Non-pigmented ciliary epithelial cell (primary cell): ENCODE measurements at regions not wholly inside any gene's neighbourhood (a gene's known extent, or its start where the extent isn't known, plus 50 kb on each side); places are given as distances from the start of the nearest gene placed in this dataset.
"Not testable (repeated sequence)": the region's sequence is repeated elsewhere in the genome, so short reads cannot be mapped to it uniquely, and the experiment has no call there.

Experiments used
- DNase-seq: peaks from one replicate; pipeline ENCODE4 v3.0.0-alpha.2; 2010; ENCODE audit warnings: low read depth

DNA sequence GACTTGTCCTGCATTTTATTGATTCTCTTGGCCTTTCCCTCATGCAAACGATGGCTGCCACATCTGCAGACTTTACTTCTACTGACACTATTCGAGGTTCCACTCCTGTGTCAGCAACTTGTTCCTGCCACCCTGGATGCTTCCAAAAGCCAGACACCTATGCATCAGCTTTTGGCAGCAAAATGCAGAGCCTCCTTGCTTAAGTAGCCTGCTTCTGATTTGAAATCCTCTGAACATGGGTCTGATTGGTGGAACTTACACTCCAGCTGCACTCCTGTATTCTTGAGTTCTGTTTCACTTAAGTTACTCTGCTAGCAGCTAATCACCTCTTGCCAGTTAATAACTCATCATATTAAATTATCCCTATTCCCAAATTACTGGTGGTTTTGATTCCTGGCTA, 152.1 kb upstream of the FMN2 start:
- no peak for DNase-seq

DNA sequence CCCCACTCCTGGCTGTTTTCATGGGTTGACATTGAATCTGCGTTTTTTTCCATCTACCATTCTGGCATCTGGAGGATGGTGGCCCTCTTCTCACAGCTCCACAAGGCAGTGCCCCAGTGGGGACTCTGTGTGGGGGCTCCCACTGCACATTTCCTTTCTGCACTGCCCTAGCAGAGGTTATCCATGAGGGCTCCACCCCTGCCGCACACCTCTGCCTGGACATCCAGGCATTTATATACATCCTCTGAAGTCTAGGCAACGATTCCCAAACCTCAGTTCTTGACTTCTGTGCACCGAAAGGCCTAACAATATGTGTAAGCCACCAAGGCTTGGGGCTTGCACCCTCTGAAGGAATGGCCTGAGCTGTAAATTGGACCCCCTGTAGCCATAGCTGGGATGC, 147.9 kb upstream of the FMN2 start:
- DNase-seq, result no peak

DNA sequence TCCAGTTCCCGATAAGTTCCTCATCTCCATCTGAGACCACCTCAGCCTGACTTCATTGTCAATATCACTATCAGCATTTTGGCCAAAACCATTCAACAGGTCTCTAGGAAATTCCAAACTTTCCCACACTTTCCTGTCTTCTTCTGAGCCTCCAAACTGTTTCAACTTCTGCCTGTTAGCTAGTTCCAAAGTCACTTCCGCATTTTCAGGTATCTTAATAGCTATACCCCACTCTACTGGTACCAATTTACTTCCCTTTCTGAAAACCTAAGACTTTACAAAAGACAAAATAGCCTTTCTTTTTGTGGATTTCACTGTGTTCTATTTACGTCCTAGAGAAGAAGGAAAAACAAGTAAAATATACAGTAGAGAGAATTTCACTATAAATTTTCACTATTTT, 147.0 kb upstream of the FMN2 start:
- DNase-seq, result no peak

DNA sequence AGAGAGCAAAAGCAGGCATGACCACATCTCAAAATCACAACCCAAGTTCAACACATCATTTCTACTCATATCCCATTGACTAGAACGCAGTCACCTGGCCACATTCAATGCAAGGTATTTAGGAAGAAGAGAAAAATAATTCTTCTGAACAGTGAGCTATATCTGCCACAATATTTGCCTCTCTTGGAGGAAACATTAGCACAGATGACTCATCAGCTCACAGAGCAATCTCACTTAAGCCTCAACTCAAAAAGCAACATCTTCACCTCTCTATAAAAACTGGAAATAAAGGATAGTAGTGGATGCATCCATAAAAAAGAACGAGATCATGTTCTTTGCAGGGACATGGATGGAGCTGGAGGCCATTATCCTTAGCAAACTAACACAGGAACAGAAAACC, 143.9 kb upstream of the FMN2 start:
- no peak for DNase-seq

DNA sequence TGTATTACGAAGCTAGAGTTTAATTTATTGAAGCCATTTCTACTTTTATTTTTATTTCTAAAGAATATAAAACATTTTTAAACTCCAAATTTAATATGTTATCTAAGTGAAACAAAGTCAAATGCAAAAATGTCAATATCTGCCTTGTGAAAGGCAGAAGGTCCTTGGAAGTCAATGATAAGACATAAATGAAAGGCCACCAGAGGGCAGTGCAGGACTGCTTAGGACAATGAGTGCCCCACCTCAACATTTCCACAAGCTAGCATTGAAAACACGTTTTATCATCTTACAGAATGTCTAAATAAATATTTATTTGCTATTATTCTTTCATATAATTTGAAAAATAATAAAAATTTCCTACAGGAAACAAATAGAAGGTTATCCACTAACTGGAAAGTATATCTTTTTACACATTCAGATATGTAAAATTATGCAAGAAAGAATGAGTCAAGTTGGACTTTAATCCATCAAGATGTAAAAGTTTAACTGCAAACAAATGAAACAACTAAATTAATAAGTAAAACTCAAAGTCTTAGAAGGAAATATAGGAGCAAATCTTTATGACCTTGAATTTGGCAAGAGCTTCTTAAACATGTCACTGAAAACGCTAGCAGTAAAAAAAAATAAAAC, 140.1 kb upstream of the FMN2 start:
- peak; percentile 42 for DNase-seq

DNA sequence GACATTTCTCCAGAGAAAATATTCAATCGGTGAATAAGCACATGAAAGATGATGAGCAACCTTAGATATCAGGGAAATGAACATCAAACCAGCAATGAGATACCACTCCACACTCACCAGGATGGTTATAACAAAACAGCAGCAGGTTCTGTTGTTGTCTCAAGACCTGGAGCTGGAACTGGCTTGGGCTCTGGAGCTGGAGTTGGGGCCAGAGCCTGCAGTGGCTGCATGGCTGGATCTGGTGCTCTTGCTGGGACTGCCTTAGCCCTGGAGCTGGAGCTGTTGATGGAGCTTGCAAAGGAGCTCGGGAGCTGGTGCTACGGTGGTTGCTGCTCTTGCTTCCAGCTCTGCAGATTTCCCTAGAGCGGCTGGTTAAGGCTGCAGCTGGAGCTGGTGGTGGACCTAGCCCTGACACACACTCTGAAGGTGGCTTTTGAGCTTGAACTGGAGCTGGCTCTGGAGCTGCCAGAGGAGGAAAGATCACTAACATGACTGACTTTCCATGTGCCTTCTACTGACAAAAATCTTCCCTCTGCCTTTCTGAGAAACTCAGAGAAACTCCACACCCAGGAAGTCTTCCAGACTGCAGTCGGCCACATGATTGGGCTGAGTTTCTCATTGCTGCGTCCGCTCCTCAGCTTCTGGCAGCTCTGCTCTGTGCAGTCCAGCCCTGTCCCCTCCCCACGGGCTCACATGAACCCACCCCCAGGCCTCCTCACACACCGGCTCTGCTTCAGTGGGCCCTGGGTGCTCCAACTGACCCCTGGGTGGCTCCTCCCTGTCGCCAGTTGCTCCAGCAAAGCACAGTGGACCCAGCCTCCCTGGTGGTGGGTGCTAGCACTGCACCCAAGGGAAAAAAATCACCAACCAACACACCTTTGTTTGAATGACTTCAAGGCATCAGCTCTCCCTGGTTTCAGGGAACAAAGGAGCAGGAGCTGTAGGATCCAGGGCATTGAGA, 139.1 kb upstream of the FMN2 start:
- DNase-seq, result no peak

DNA sequence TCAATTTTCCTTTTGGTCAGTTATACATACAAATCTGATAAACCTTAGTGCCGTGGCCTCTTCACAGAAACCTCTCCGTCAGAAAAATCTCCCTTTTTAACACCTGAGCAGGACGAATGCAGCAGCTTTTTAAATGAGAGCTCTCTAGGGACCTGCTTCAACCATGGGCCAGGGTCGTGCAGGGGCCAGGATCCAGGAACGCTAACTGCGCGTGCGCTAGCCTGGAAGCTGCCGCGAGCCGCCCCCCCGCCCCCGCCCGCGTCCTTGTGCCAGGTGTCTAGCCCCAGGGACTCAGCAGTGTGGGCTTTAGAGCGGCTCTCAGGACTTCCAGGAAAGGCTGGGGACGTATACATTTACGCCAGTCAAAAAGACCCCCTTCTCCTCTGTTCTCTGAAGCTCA, 136.8 kb upstream of the FMN2 start:
- DNase-seq, result no peak

DNA sequence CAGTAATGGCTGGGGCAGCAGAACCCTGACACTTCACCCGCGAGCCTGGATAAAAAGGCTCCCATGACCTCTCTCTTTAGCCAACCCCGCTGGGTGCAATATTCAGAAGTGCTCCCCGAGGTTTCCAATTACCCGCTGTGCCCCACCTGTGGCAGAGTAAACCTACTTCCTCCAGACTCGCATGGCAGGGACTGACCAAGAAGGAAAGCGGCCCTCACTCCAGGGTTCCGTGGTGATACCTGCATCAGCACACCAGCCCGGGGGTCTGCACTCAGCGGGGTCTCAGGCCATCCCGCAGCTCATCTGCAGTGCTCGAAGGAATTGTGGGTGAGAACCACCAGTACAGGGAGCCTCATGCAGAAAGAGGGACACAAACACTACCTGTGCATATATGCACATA, 136.3 kb upstream of the FMN2 start:
- DNase-seq, result no peak

DNA sequence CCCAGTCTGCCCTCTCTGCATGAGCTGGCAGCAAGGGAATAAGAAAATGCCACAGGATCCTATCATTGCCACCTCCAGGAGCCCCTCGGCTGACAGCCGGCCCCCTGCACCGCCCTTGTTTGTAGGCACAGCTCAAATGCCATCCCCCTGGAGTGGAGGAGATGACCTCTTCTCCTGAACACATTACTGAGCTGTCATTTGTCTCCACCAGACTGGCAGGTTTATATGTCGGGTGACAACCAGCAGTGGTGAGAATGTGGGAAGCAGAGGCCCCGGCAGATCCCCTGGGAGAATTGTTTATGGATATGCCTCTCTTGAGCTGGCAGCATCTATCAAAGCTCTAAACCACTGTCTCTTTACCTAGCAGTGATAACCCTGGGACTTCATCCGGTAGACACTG, 135.4 kb upstream of the FMN2 start:
- no peak for DNase-seq

DNA sequence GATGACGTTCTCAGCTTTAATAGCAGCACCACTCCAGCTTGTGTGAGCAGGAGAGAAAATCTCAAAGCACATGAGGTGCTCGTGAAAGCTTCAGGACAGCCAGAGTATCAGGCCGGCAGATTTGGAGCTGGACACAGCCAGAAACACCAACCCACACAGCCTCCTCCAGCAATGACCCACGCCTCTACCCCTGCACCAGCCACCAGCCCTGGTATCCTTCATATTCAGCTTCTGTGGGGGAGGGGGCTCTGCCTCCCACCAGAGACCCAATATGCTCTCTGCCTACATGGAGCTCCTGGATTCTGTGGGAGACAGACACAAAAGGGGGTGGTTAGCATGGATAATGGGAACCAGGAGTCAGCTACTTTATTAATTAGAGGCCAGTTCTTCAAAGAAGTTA, 133.6 kb upstream of the FMN2 start:
- DNase-seq, result no peak

DNA sequence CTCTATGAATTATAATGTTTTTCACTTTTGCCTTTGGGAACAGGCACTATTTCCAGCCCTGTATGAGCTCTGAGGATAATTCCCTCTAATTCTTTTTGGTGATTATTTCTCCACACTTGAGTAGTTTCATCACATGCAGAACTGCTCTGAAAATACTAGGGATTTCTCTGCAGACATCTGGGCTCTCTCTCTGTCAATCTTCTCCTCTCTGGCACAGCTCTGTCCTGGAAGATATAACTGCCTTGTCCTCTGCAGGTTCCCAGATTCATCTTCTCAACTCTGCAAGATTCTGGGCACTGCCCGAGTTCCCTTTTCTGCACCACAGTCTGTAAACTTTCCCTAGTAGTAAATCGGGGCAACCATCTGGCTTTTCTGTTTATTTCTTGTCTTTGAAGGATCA, 131.3 kb upstream of the FMN2 start:
- no peak for DNase-seq

DNA sequence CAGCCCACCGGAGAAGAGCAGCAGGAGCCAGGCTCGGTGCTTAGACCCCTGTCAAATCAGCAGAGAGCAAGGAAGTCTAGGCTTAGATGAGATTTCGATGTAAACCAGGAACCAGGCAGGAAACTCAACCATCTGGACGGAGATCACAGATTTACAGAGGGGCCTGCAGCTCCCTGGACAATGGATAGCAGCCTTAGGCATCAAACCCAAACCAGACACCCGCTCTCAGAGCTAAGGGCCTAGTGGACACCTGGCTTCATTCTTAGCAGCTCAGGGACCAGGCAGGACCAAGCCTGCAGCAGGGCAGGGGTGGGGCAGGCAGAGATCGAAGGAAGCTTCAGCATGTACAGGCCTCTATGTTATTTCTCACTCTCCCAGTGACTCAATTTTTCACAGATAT, 127.8 kb upstream of the FMN2 start:
- no peak for DNase-seq

DNA sequence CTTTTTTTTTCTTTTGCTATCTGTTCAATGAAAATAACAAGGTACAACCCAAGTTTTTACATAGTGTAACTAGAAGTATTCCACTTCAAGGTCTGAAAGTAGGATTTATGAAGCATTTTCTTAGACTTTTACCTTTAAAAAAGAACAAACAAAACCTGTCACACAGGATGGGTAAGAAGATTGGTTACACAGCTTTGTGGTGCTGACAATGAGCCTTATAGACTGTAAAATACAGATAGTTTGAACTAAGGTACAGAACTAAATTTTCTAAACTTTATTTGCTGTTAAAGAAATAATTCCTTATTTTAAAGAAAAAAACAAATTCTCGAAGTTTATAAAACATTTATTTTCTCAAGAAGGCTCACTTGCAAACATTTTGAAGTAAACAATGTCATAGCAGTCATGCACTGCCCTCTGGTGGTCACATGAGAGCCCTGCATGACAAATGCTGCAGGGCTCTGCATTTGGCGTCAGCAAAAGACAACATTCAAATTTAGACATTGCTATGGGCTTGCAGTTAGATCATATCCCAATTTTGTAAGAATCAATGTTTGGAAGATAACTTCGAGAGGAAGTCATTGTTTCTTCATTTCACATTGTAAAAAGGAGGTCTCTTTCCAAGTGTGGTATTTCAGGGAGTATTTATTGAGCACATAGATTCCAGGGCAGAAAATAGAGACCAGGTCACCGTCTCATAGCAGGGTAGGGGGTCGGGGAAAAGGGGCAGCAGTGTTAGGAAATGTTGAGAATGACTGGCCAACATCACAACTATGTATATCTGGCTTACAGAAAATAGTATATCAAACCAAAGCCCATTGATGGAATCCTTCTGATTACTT, 115.3 kb upstream of the FMN2 start:
- DNase-seq, result peak; percentile 13

DNA sequence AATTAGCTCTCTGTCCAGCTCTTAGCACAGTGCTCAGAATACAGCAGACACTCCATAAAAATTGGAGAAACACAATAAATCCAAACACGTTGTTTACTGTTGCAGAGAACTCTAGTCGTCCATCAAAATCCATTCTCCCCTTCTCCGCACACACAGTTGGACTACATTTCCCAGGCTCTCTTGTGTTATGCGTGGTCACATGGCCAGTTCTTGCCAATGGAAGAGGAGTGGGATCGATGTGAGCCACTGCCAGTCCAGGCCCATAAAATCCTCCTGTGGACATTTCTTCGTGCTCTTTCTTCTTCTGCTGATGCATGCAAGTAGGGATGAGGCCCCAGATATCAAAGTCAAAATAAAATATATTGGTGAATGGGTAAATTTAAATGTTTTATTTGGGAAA, 114.3 kb upstream of the FMN2 start:
- no peak for DNase-seq

DNA sequence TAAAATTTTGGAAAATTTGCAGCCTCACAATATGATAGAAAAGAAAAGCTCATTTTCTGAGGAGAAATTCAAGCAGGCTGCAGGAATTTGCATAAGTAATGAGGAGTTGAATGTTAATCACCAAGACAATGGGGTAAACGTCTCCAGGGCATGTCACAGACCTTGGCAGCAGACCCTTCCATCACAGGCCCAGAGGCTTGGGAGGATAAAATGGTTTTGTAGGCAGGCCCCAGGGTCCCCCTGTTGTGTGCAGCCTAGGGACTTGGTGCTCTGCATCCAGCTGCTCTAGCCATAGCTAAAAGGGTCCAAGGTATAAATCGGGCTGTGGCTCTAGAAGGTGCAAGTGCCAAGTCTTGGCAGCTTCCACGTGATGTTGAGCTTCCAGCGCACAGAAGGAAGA, 112.2 kb upstream of the FMN2 start:
- DNase-seq, result no peak

DNA sequence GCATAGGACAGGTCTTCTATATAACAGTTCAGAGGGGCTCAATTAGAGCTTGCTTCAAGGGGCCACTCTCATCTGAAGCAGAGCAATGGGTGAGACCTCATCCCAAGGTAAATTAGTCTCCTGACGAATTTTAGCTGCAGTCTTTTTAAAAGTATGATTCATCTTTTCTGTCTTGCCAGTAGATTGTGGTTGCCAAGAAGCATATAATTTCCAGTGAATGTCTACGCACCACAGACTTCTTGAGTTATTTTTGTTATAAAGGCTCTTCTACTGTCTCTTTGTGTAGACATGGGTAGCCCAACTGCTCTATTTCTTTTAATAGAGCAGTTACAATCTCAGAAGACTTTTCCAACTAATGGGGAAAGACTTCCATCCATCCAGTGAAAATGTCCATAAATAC, 108.9 kb upstream of the FMN2 start:
- no peak for DNase-seq

DNA sequence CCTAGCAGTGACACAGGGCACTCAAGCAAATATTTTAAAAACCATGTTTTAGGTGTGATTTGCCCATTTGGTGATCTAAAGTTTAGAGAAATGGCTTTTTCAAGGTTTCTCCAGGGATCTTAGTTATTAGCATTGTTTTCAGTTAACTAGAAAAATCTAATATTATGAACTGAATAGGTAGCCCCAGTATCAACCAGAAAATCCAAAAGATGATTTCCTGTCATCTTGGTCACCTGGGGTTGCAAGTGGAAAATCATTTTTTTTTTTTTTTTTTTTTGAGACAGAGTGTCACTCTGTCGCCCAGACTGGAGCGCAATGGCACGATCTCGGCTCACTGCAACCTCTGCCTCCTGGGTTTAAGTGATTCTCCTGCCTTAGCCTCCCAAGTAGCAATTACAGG, 106.6 kb upstream of the FMN2 start:
- no peak for DNase-seq

DNA sequence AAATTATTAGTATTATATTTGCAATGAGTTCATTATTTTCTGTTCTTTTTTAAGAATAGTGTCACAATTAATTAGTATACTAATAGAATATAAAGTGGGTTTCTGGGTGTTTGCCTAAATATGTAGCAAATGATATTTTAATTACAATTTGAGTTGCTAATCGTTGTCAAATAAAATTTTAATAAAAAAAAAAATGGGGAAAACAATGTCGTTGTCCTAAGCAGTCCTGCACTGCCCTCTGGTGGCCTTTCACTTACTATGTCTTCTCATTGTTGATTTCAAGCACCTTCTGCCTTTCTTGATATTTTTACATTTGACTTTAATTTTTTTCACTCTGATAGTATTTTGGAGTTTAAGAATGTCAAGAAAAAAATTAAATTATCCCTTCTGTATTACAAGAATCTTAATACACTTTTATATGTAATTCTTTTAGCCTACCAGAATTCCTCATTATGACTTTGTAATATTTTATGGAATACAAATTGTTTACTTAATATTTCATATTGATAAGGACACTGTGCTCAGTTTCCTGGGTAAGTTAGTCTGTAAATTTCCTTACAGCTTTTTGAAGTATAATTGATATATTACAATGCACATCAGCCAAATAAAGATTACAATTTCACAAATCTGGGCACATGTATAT, 104.5 kb upstream of the FMN2 start:
- peak; percentile 17 for DNase-seq

DNA sequence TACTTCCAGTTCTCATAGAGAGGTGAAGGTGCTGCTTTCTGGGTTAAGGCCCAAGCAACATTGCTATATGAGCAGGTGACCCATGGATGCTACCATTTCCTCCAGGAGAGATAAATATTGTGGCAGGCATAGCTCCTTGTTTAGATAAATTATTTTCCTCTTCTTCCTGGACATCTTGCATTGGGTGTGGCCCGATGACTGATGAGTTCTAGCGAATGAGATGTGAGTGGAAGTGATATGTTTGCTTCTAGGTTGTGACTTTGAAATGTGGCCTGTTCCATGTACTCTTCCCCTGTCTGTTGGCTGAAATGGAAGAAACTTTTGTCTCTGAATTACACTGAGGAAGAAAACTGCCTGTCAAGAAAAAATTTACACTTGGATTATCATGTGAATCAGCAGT, 101.7 kb upstream of the FMN2 start:
- DNase-seq, result no peak

DNA sequence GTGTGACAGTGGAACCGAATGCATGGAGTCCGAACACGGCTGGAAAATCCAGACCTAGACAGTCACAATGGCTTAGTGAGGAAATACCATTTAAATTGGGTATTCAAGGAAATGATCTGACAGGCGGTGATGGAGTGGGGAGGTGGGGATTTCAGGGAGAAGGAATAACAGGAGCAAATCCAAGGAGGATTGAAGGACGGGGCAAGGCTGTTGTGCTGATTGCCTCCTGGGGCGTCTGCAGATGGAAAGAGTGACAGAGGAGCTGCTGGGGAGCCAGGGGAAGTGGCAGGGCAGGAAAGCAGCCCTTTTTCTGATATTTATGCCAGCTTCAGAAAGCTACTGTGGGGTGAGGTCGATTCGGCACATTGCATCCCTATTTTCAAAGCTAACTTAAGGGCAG, 99.1 kb upstream of the FMN2 start:
- not testable (repeated sequence) for DNase-seq

DNA sequence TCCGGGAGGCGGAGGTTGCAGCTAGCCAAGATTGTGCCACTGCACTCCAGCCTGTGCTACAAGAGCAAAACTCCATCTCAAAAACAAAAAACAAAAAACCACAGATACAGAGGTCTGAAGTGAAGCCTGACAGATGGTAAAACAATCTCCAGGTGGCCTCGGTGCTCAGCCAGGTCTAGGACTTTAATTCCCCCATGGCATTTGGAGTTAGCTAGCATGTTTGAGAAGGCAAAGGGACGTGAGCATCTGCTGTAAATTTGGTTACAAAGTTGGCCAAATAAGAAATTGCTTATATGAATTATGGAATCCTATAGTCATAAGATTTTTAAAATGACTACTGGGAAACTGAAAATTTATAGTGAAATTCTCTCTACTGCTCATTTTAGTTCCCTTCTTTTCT, 98.3 kb upstream of the FMN2 start:
- DNase-seq, result no peak

DNA sequence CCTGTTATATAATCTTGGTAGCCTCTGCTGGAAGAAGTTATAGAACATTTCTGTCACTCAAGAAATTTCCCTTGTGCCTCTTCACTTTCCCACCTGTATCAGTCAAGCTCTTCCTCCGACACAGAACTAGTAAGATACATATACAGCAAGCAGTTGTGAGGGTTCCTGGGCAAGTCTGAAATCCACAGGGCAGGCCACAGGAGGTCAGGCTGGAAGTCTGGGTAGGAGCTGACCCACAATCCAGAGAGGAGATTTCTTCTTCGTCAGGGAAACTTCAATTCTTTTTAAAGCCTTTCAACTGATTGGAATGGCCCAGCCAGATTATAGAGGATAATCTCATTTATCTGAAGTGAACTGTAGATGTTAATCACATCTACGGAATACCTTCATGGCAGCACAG, 96.4 kb upstream of the FMN2 start:
- no peak for DNase-seq
